Sigmoid colon (tissue), 4 donors: ENCODE measurements at regions not wholly inside any gene's neighbourhood (a gene's known extent, or its start where the extent isn't known, plus 50 kb on each side); places are given as distances from the start of the nearest gene placed in this dataset.

ENCODE experiments used
- EP300 ChIP-seq, 4 donors: sonication (generic); formaldehyde crosslinking; IDR thresholded peaks; one replicate each; pipeline ENCODE4 v1.6.1; 2017; ENCODE audit warnings: antibody characterized with exemption in 4 of 4
- POLR2A ChIP-seq, 2 donors: fragments of 450-650 bp; IDR thresholded peaks; one replicate each; pipeline ENCODE4 v1.6.1; 2016; ENCODE audit warnings: antibody characterized with exemption in 2 of 2, mild to moderate bottlenecking in 2 of 2, moderate library complexity in 2 of 2
- POLR2AphosphoS5 ChIP-seq, 4 donors: sonication (generic); formaldehyde crosslinking; IDR thresholded peaks; one replicate each; pipeline ENCODE4 v1.6.1; 2017; ENCODE audit warnings: antibody characterized with exemption in 4 of 4
- TF ChIP-seq, protein P1 (sequence below), 4 experiments: fragments of 450-650 bp in 3 of 4; fragments of 200-600 bp in 1 of 4; IDR thresholded peaks; one replicate each; pipeline ENCODE4 v1.5.1; 2016 to 2019; ENCODE audit warnings: antibody characterized with exemption in 4 of 4, mild to moderate bottlenecking in 3 of 4, moderate library complexity in 2 of 4

DNA sequence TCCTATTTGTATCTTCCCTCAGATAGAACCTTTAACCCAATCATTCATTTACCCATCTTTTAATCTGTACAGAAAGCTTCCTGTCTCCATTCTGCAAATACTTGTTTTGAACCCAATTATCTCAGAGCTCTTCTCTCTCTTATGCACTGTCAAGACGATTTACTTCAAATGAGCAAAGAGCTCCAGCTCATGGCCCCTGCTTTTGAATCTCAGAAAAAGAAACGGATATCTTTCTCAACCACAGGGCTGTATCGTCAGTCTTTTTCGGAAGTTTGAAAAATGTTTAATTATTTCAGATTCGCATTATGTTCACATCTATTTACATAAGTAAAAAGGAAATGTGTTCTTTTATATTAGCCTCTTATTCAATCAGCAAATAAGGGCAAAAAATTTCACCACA is 322.7 kb upstream of the NBEA start:
- TF ChIP-seq, protein P1, sequence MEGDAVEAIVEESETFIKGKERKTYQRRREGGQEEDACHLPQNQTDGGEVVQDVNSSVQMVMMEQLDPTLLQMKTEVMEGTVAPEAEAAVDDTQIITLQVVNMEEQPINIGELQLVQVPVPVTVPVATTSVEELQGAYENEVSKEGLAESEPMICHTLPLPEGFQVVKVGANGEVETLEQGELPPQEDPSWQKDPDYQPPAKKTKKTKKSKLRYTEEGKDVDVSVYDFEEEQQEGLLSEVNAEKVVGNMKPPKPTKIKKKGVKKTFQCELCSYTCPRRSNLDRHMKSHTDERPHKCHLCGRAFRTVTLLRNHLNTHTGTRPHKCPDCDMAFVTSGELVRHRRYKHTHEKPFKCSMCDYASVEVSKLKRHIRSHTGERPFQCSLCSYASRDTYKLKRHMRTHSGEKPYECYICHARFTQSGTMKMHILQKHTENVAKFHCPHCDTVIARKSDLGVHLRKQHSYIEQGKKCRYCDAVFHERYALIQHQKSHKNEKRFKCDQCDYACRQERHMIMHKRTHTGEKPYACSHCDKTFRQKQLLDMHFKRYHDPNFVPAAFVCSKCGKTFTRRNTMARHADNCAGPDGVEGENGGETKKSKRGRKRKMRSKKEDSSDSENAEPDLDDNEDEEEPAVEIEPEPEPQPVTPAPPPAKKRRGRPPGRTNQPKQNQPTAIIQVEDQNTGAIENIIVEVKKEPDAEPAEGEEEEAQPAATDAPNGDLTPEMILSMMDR (IDR thresholded peaks at IDR 0.05), result no peak
- TF ChIP-seq POLR2AphosphoS5 (IDR thresholded peaks at IDR 0.05) (no peak), EP300 (IDR thresholded peaks at IDR 0.05) (no peak), POLR2A (IDR thresholded peaks at IDR 0.05) (no peak)
